IMR-90 (cell line): ENCODE measurements at regions not wholly inside any gene's neighbourhood (a gene's known extent, or its start where the extent isn't known, plus 50 kb on each side); places are given as distances from the start of the nearest gene placed in this dataset.

Experiments used
- ATAC-seq: fragments of 200-7000 bp; cut with Tn5 transposase; 2 replicates; pipeline ENCODE4 v1.9.1; 2020; ENCODE audit warnings: low read depth, mild to moderate bottlenecking, moderate library complexity
- BruUV-seq: library from RNA; stranded (reverse); fragments of 400-500 nt; replicated peaks from 2 replicates; lab custom pipeline; 2021; lab: Mats Ljungman, UMichigan
- CTCF ChIA-PET: fragments of 300-600 bp; formaldehyde crosslinking; extraction: SDS; loops from one replicate; lab custom pipeline; 2021; ENCODE audit warnings: antibody characterized with exemption; lab: Yijun Ruan, JAX
- POLR2A ChIA-PET: fragments of 300-600 bp; sonication (Branson Sonifier 250); formaldehyde crosslinking; loops from one replicate; lab custom pipeline; 2022; ENCODE audit warnings: antibody characterized with exemption; ENCODE audit not compliant: unreplicated experiment; lab: Charles Lee
- DNase-seq: peaks from one replicate; pipeline ENCODE4 v3.0.0; 2013
- H2AFZ ChIP-seq: replicated peaks from 2 replicates; pipeline ENCODE3; 2013; ENCODE audit warnings: low read length, mild to moderate bottlenecking; ENCODE audit not compliant: poor library complexity
- H2AK5ac ChIP-seq: 2 replicates; pipeline ENCODE4 v1.6.1; 2013; ENCODE audit warnings: low read depth, low read length, inconsistent platforms
- H2AK9ac ChIP-seq: replicated peaks from 2 replicates; pipeline ENCODE3; 2013; ENCODE audit warnings: mild to moderate bottlenecking, low read depth, low read length, moderate library complexity; ENCODE audit not compliant: poor library complexity
- H2BK120ac ChIP-seq: 2 replicates; pipeline ENCODE4 v1.6.1; 2013; ENCODE audit warnings: low read depth, low read length, inconsistent platforms
- H2BK15ac ChIP-seq: 3 replicates; pipeline ENCODE4 v1.6.1; 2013; ENCODE audit warnings: low read depth, low read length, inconsistent platforms
- H2BK20ac ChIP-seq: 2 replicates; pipeline ENCODE4 v1.6.1; 2013; ENCODE audit warnings: low read depth, mild to moderate bottlenecking, inconsistent platforms, low read length, moderate library complexity
- H2BK5ac ChIP-seq: 2 replicates; pipeline ENCODE4 v1.6.1; 2013; ENCODE audit warnings: mild to moderate bottlenecking, low read depth, low read length, inconsistent platforms; ENCODE audit not compliant: poor library complexity, severe bottlenecking
- H3K14ac ChIP-seq: replicated peaks from 2 replicates; pipeline ENCODE4 v1.6.1; 2013; ENCODE audit warnings: low read depth, low read length, inconsistent platforms
- H3K18ac ChIP-seq: 2 replicates; pipeline ENCODE4 v1.6.1; 2013; ENCODE audit warnings: low read depth, low read length, control low read depth
- H3K23ac ChIP-seq: 2 replicates; pipeline ENCODE4 v1.6.1; 2013; ENCODE audit warnings: low read depth, low read length, inconsistent platforms
- H3K27ac ChIP-seq: 2 replicates; pipeline ENCODE4 v1.5.1; 2013; ENCODE audit warnings: mild to moderate bottlenecking, control low read depth, low read length; ENCODE audit not compliant: insufficient read depth
- H3K27me3 ChIP-seq: 2 replicates; pipeline ENCODE4 v1.6.1; 2013; ENCODE audit warnings: low read length; ENCODE audit not compliant: control insufficient read depth, insufficient read depth
- H3K36me3 ChIP-seq: 2 replicates; pipeline ENCODE4 v1.6.1; 2013; ENCODE audit warnings: low read length, mixed read lengths; ENCODE audit not compliant: control insufficient read depth, insufficient read depth
- H3K4ac ChIP-seq: 2 replicates; pipeline ENCODE4 v1.6.1; 2013; ENCODE audit warnings: low read depth, low read length, inconsistent platforms
- H3K4me1 ChIP-seq: 2 replicates; pipeline ENCODE4 v1.6.1; 2013; ENCODE audit warnings: low read length, mixed read lengths; ENCODE audit not compliant: control insufficient read depth, insufficient read depth
- H3K4me2 ChIP-seq: 2 replicates; pipeline ENCODE4 v1.6.1; 2013; ENCODE audit warnings: low read depth, mild to moderate bottlenecking, control low read depth, low read length, moderate library complexity
- H3K4me3 ChIP-seq: 2 replicates; pipeline ENCODE4 v1.5.1; 2013; ENCODE audit warnings: low read depth, mild to moderate bottlenecking, control low read depth, low read length, moderate library complexity; ENCODE audit not compliant: insufficient read depth
- H3K56ac ChIP-seq: 2 replicates; pipeline ENCODE4 v1.6.1; 2013; ENCODE audit warnings: low read length, inconsistent platforms; ENCODE audit not compliant: insufficient read depth; ENCODE audit errors: extremely low read depth
- H3K79me1 ChIP-seq, 2 experiments: 2 replicates each; pipeline ENCODE4 v1.6.1; 2013; ENCODE audit warnings: low read length in 2 of 2, inconsistent platforms in 1 of 2, low read depth in 1 of 2
- H3K9ac ChIP-seq: 2 replicates; pipeline ENCODE4 v1.6.1; 2013; ENCODE audit warnings: low read depth, low read length, control low read depth
- H3K9me1 ChIP-seq: 2 replicates; pipeline ENCODE4 v1.6.1; 2013; ENCODE audit warnings: low read length, inconsistent platforms; ENCODE audit not compliant: insufficient read depth
- H3K9me3 ChIP-seq: 2 replicates; pipeline ENCODE4 v1.6.1; 2013; ENCODE audit warnings: low read length; ENCODE audit not compliant: control insufficient read depth, insufficient read depth
- H4K20me1 ChIP-seq: 2 replicates; pipeline ENCODE4 v1.6.1; 2013; ENCODE audit warnings: low read length, inconsistent platforms; ENCODE audit not compliant: insufficient read depth
- H4K5ac ChIP-seq: 2 replicates; pipeline ENCODE4 v1.6.1; 2013; ENCODE audit warnings: mild to moderate bottlenecking, low read depth, low read length, control low read depth
- H4K8ac ChIP-seq, 2 experiments: 2 replicates each; pipeline ENCODE4 v1.6.1; 2013; ENCODE audit warnings: low read depth in 2 of 2, low read length in 2 of 2, control low read depth in 1 of 2, inconsistent platforms in 1 of 2
- H4K91ac ChIP-seq: 2 replicates; pipeline ENCODE4 v1.6.1; 2013; ENCODE audit warnings: low read depth, low read length, inconsistent platforms; ENCODE audit not compliant: insufficient read depth
- BHLHE40 ChIP-seq: fragments of 150-350 bp; IDR thresholded peaks from 2 replicates; pipeline ENCODE4 v1.6.1; 2016; ENCODE audit warnings: mild to moderate bottlenecking, low read depth, low read length
- CEBPB ChIP-seq: IDR thresholded peaks from 2 replicates; pipeline ENCODE4 v1.6.1; 2012; ENCODE audit warnings: low read depth, low read length, improper control_type of control experiment
- CHD1 ChIP-seq: IDR thresholded peaks from 2 replicates; pipeline ENCODE4 v1.6.1; 2012; ENCODE audit warnings: low read depth, low read length, improper control_type of control experiment
- CTCF ChIP-seq: conservative IDR thresholded peaks from 2 replicates; pipeline ENCODE4 v1.5.1; 2012; ENCODE audit warnings: mild to moderate bottlenecking, low read depth, low read length, improper control_type of control experiment
- ELK1 ChIP-seq: fragments of 150-350 bp; IDR thresholded peaks from 2 replicates; pipeline ENCODE4 v1.6.1; 2016; ENCODE audit warnings: low read depth, mild to moderate bottlenecking, low read length, moderate library complexity, borderline replicate concordance
- FOS ChIP-seq: fragments of 150-350 bp; IDR thresholded peaks from 2 replicates; pipeline ENCODE4 v1.6.1; 2016; ENCODE audit warnings: low read depth, low read length
- MAFK ChIP-seq: IDR thresholded peaks from 2 replicates; pipeline ENCODE4 v1.6.1; 2012; ENCODE audit warnings: low read depth, low read length, improper control_type of control experiment
- MAZ ChIP-seq: IDR thresholded peaks from 2 replicates; pipeline ENCODE4 v1.6.1; 2012; ENCODE audit warnings: low read depth, mild to moderate bottlenecking, low read length, improper control_type of control experiment, moderate library complexity, borderline replicate concordance
- MXI1 ChIP-seq: IDR thresholded peaks from 2 replicates; pipeline ENCODE4 v1.6.1; 2012; ENCODE audit warnings: low read depth, mild to moderate bottlenecking, low read length, moderate library complexity, borderline replicate concordance
- NFE2L2 ChIP-seq: fragments of 150-350 bp; IDR thresholded peaks from 2 replicates; pipeline ENCODE4 v1.6.1; 2016; ENCODE audit warnings: low read depth, mild to moderate bottlenecking, low read length
- POLR2A ChIP-seq: IDR thresholded peaks from 2 replicates; pipeline ENCODE4 v1.6.1; 2012; ENCODE audit warnings: mild to moderate bottlenecking, low read depth, low read length
- RAD21 ChIP-seq: IDR thresholded peaks from 2 replicates; pipeline ENCODE4 v1.6.1; 2012; ENCODE audit warnings: low read length, improper control_type of control experiment
- RCOR1 ChIP-seq: IDR thresholded peaks from 2 replicates; pipeline ENCODE4 v1.6.1; 2012; ENCODE audit warnings: mild to moderate bottlenecking, low read length, improper control_type of control experiment; ENCODE audit not compliant: insufficient replicate concordance
- RFX5 ChIP-seq: IDR thresholded peaks from 2 replicates; pipeline ENCODE4 v1.8.0; 2012; ENCODE audit warnings: low read depth, mild to moderate bottlenecking, low read length, moderate library complexity
- SMC3 ChIP-seq: fragments of 150-350 bp; IDR thresholded peaks from 2 replicates; pipeline ENCODE4 v1.6.1; 2016; ENCODE audit warnings: low read depth, mild to moderate bottlenecking, antibody characterized with exemption, low read length, moderate library complexity
- WGBS, 2 experiments: methylation state at CpG; one replicate each; pipeline versions ENCODE4 v1.1.5 to v1.1.7; 2013; ENCODE audit warnings: missing lambda C conversion rate in 2 of 2; ENCODE audit not compliant: insufficient read length in 1 of 2; ENCODE audit errors: extremely low coverage in 2 of 2; 5-methylcytosine and 5-hydroxymethylcytosine counted together
- dilution Hi-C: fragments of 300-500 bp; cut with HindIII; formaldehyde crosslinking; loops from one replicate; pipeline ENCODE4 v1.14.3; 2018; ENCODE audit warnings: low sequenced_read_pairs; ENCODE audit not compliant: unreplicated experiment
- in situ Hi-C: fragments of 300-500 bp; cut with MboI; formaldehyde crosslinking; loops from 3 replicates; pipeline ENCODE4 v1.14.3; 2019; ENCODE audit warnings: low sequenced_read_pairs, inconsistent platforms, mixed read lengths
- intact Hi-C: fragments of 100-400 bp; cut with micrococcal nuclease; formaldehyde crosslinking; loops from 2 replicates; pipeline ENCODE4 v1.10.0; 2022
- TF ChIP-seq, protein P1 (sequence below): fragments of 150-350 bp; IDR thresholded peaks from 2 replicates; pipeline ENCODE4 v1.6.1; 2017; ENCODE audit warnings: mild to moderate bottlenecking, antibody characterized with exemption, low read length, low read depth

DNA sequence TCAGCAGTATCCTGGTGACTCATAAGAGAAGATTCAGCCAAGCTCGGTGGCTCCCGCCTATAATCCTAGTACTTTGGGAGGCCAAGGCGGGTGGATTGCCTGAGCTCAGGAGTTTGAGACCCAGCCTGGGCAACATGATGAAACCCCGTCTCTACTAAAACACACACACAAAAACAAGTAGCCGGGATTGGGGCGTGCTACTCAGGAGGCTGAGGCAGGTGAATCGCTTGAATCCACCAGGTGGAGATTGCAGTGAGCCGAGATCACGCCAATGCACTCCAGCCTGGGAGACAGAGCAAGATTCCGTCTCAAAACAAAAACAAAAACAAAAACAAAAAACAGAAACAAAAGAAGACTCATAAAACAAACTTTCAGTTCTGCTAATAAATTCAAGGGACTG is 551.1 kb upstream of the POT1 start:
- Histone ChIP-seq H2AK9ac (no peak overlapping the region), H3K36me3 (no peaks in the 10 kb centered on the region), H3K9me3 (peaks cover 3% of the 10 kb centered on the region; the same call in 1 of the 2 replicates), H3K18ac (no peak overlapping the region), H3K9me1 (no peaks in the 10 kb centered on the region), H4K8ac (no peak overlapping the region), H2BK5ac (no peak overlapping the region), H3K23ac (no peak overlapping the region), H3K56ac (no peak overlapping the region), H2AFZ (no peak overlapping the region), H2BK20ac (no peak overlapping the region), H3K27ac (no peak overlapping the region), H4K20me1 (no peaks in the 10 kb centered on the region), H3K27me3 (no peaks in the 10 kb centered on the region), H3K79me1 (no peaks in the 10 kb centered on the region), H2BK120ac (no peak overlapping the region), H3K4ac (no peak overlapping the region), H3K4me3 (no peak overlapping the region), H2BK15ac (no peak overlapping the region), H4K91ac (no peak overlapping the region), H4K5ac (no peak overlapping the region), H3K4me2 (no peak overlapping the region), H3K14ac (no peak overlapping the region), H3K9ac (no peak overlapping the region), H3K4me1 (no peaks in the 10 kb centered on the region), H2AK5ac (no peak overlapping the region)
- POLR2A ChIA-PET: no interaction called here
- dilution Hi-C loops (no loop called here), intact Hi-C loops (no loop called here), in situ Hi-C loops (no loop called here)
- no TSS peak for BruUV-seq
- ATAC-seq: no peak
- no peak for DNase-seq
- TF ChIP-seq CEBPB: no peak
- TF ChIP-seq ELK1: no peak
- TF ChIP-seq MXI1: no peak
- no peak for TF ChIP-seq RCOR1
- no peak for TF ChIP-seq MAZ
- no peak for TF ChIP-seq POLR2A
- TF ChIP-seq MAFK: no peak
- TF ChIP-seq, protein P1, sequence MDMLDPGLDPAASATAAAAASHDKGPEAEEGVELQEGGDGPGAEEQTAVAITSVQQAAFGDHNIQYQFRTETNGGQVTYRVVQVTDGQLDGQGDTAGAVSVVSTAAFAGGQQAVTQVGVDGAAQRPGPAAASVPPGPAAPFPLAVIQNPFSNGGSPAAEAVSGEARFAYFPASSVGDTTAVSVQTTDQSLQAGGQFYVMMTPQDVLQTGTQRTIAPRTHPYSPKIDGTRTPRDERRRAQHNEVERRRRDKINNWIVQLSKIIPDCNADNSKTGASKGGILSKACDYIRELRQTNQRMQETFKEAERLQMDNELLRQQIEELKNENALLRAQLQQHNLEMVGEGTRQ: no peak
- TF ChIP-seq RFX5: no peak
- no peak for TF ChIP-seq BHLHE40
- no peak for TF ChIP-seq FOS
- TF ChIP-seq RAD21: no peak
- no peak for TF ChIP-seq CTCF
- no peak for TF ChIP-seq SMC3
- no peak for TF ChIP-seq CHD1
- TF ChIP-seq NFE2L2: no peak
- WGBS, 2 experiments: no CpG with 5 or more reads among the region's 10 CpGs
- CTCF ChIA-PET: no interaction called here
